IMR-90 (cell line): ENCODE measurements at regions not wholly inside any gene's neighbourhood (a gene's known extent, or its start where the extent isn't known, plus 50 kb on each side); places are given as distances from the start of the nearest gene placed in this dataset.

Source experiments
- ATAC-seq: fragments of 200-7000 bp; cut with Tn5 transposase; 2 replicates; pipeline ENCODE4 v1.9.1; 2020; ENCODE audit warnings: low read depth, mild to moderate bottlenecking, moderate library complexity
- BruUV-seq: library from RNA; stranded (reverse); fragments of 400-500 nt; replicated peaks from 2 replicates; lab custom pipeline; 2021; lab: Mats Ljungman, UMichigan
- CTCF ChIA-PET: fragments of 300-600 bp; formaldehyde crosslinking; extraction: SDS; loops from one replicate; lab custom pipeline; 2021; ENCODE audit warnings: antibody characterized with exemption; lab: Yijun Ruan, JAX
- POLR2A ChIA-PET: fragments of 300-600 bp; sonication (Branson Sonifier 250); formaldehyde crosslinking; loops from one replicate; lab custom pipeline; 2022; ENCODE audit warnings: antibody characterized with exemption; ENCODE audit not compliant: unreplicated experiment; lab: Charles Lee
- DNase-seq: peaks from one replicate; pipeline ENCODE4 v3.0.0; 2013
- H2AFZ ChIP-seq: replicated peaks from 2 replicates; pipeline ENCODE3; 2013; ENCODE audit warnings: low read length, mild to moderate bottlenecking; ENCODE audit not compliant: poor library complexity
- H2AK5ac ChIP-seq: 2 replicates; pipeline ENCODE4 v1.6.1; 2013; ENCODE audit warnings: low read depth, low read length, inconsistent platforms
- H2AK9ac ChIP-seq: replicated peaks from 2 replicates; pipeline ENCODE3; 2013; ENCODE audit warnings: mild to moderate bottlenecking, low read depth, low read length, moderate library complexity; ENCODE audit not compliant: poor library complexity
- H2BK120ac ChIP-seq: 2 replicates; pipeline ENCODE4 v1.6.1; 2013; ENCODE audit warnings: low read depth, low read length, inconsistent platforms
- H2BK15ac ChIP-seq: 3 replicates; pipeline ENCODE4 v1.6.1; 2013; ENCODE audit warnings: low read depth, low read length, inconsistent platforms
- H2BK20ac ChIP-seq: 2 replicates; pipeline ENCODE4 v1.6.1; 2013; ENCODE audit warnings: low read depth, mild to moderate bottlenecking, inconsistent platforms, low read length, moderate library complexity
- H2BK5ac ChIP-seq: 2 replicates; pipeline ENCODE4 v1.6.1; 2013; ENCODE audit warnings: mild to moderate bottlenecking, low read depth, low read length, inconsistent platforms; ENCODE audit not compliant: poor library complexity, severe bottlenecking
- H3K14ac ChIP-seq: replicated peaks from 2 replicates; pipeline ENCODE4 v1.6.1; 2013; ENCODE audit warnings: low read depth, low read length, inconsistent platforms
- H3K18ac ChIP-seq: 2 replicates; pipeline ENCODE4 v1.6.1; 2013; ENCODE audit warnings: low read depth, low read length, control low read depth
- H3K23ac ChIP-seq: 2 replicates; pipeline ENCODE4 v1.6.1; 2013; ENCODE audit warnings: low read depth, low read length, inconsistent platforms
- H3K27ac ChIP-seq: 2 replicates; pipeline ENCODE4 v1.5.1; 2013; ENCODE audit warnings: mild to moderate bottlenecking, control low read depth, low read length; ENCODE audit not compliant: insufficient read depth
- H3K27me3 ChIP-seq: 2 replicates; pipeline ENCODE4 v1.6.1; 2013; ENCODE audit warnings: low read length; ENCODE audit not compliant: control insufficient read depth, insufficient read depth
- H3K36me3 ChIP-seq: 2 replicates; pipeline ENCODE4 v1.6.1; 2013; ENCODE audit warnings: low read length, mixed read lengths; ENCODE audit not compliant: control insufficient read depth, insufficient read depth
- H3K4ac ChIP-seq: 2 replicates; pipeline ENCODE4 v1.6.1; 2013; ENCODE audit warnings: low read depth, low read length, inconsistent platforms
- H3K4me1 ChIP-seq: 2 replicates; pipeline ENCODE4 v1.6.1; 2013; ENCODE audit warnings: low read length, mixed read lengths; ENCODE audit not compliant: control insufficient read depth, insufficient read depth
- H3K4me2 ChIP-seq: 2 replicates; pipeline ENCODE4 v1.6.1; 2013; ENCODE audit warnings: low read depth, mild to moderate bottlenecking, control low read depth, low read length, moderate library complexity
- H3K4me3 ChIP-seq: 2 replicates; pipeline ENCODE4 v1.5.1; 2013; ENCODE audit warnings: low read depth, mild to moderate bottlenecking, control low read depth, low read length, moderate library complexity; ENCODE audit not compliant: insufficient read depth
- H3K56ac ChIP-seq: 2 replicates; pipeline ENCODE4 v1.6.1; 2013; ENCODE audit warnings: low read length, inconsistent platforms; ENCODE audit not compliant: insufficient read depth; ENCODE audit errors: extremely low read depth
- H3K79me1 ChIP-seq, 2 experiments: 2 replicates each; pipeline ENCODE4 v1.6.1; 2013; ENCODE audit warnings: low read length in 2 of 2, inconsistent platforms in 1 of 2, low read depth in 1 of 2
- H3K9ac ChIP-seq: 2 replicates; pipeline ENCODE4 v1.6.1; 2013; ENCODE audit warnings: low read depth, low read length, control low read depth
- H3K9me1 ChIP-seq: 2 replicates; pipeline ENCODE4 v1.6.1; 2013; ENCODE audit warnings: low read length, inconsistent platforms; ENCODE audit not compliant: insufficient read depth
- H3K9me3 ChIP-seq: 2 replicates; pipeline ENCODE4 v1.6.1; 2013; ENCODE audit warnings: low read length; ENCODE audit not compliant: control insufficient read depth, insufficient read depth
- H4K20me1 ChIP-seq: 2 replicates; pipeline ENCODE4 v1.6.1; 2013; ENCODE audit warnings: low read length, inconsistent platforms; ENCODE audit not compliant: insufficient read depth
- H4K5ac ChIP-seq: 2 replicates; pipeline ENCODE4 v1.6.1; 2013; ENCODE audit warnings: mild to moderate bottlenecking, low read depth, low read length, control low read depth
- H4K8ac ChIP-seq, 2 experiments: 2 replicates each; pipeline ENCODE4 v1.6.1; 2013; ENCODE audit warnings: low read depth in 2 of 2, low read length in 2 of 2, control low read depth in 1 of 2, inconsistent platforms in 1 of 2
- H4K91ac ChIP-seq: 2 replicates; pipeline ENCODE4 v1.6.1; 2013; ENCODE audit warnings: low read depth, low read length, inconsistent platforms; ENCODE audit not compliant: insufficient read depth
- BHLHE40 ChIP-seq: fragments of 150-350 bp; IDR thresholded peaks from 2 replicates; pipeline ENCODE4 v1.6.1; 2016; ENCODE audit warnings: mild to moderate bottlenecking, low read depth, low read length
- CEBPB ChIP-seq: IDR thresholded peaks from 2 replicates; pipeline ENCODE4 v1.6.1; 2012; ENCODE audit warnings: low read depth, low read length, improper control_type of control experiment
- RCOR1 ChIP-seq: IDR thresholded peaks from 2 replicates; pipeline ENCODE4 v1.6.1; 2012; ENCODE audit warnings: mild to moderate bottlenecking, low read length, improper control_type of control experiment; ENCODE audit not compliant: insufficient replicate concordance
- dilution Hi-C: fragments of 300-500 bp; cut with HindIII; formaldehyde crosslinking; loops from one replicate; pipeline ENCODE4 v1.14.3; 2018; ENCODE audit warnings: low sequenced_read_pairs; ENCODE audit not compliant: unreplicated experiment
- in situ Hi-C: fragments of 300-500 bp; cut with MboI; formaldehyde crosslinking; loops from 3 replicates; pipeline ENCODE4 v1.14.3; 2019; ENCODE audit warnings: low sequenced_read_pairs, inconsistent platforms, mixed read lengths
- intact Hi-C: fragments of 100-400 bp; cut with micrococcal nuclease; formaldehyde crosslinking; loops from 2 replicates; pipeline ENCODE4 v1.10.0; 2022
- TF ChIP-seq, protein P1 (sequence below): fragments of 150-350 bp; IDR thresholded peaks from 2 replicates; pipeline ENCODE4 v1.6.1; 2017; ENCODE audit warnings: mild to moderate bottlenecking, antibody characterized with exemption, low read length, low read depth

DNA sequence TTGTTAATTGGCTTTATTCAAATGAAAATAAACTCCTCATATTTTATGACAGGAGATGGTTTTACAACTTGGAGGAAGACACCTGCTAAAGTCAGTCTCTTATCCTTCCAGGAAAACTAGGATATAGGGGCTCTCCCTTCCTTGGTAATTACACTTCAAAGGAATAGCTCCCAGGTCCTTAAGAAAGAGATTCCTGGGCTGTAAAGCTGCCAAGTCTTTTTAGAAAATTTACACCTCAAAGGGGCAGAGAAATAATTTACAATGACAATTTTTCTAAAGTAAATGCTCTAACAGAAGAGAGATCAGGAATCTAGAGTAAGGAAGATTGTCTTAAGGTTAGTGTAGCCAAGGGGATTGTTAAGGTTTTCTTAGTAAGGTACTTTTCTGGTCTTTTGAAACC is 1359.0 kb downstream of the OLFM4 start:
- Histone ChIP-seq H3K36me3 (no peaks in the 10 kb centered on the region), H3K27me3 (no peaks in the 10 kb centered on the region), H3K27ac (no peak overlapping the region), H3K9ac (no peak overlapping the region), H4K8ac (no peak overlapping the region), H3K56ac (no peak overlapping the region), H3K4me1 (no peaks in the 10 kb centered on the region), H3K9me1 (no peaks in the 10 kb centered on the region), H2AK9ac (no peak overlapping the region), H3K23ac (no peak overlapping the region), H4K91ac (no peak overlapping the region), H4K5ac (no peak overlapping the region), H3K18ac (no peak overlapping the region), H2BK5ac (no peak overlapping the region), H2AK5ac (no peak overlapping the region), H2BK120ac (no peak overlapping the region), H2AFZ (no peak overlapping the region), H4K20me1 (no peaks in the 10 kb centered on the region), H3K4me2 (no peak overlapping the region), H2BK20ac (no peak overlapping the region), H3K4ac (no peak overlapping the region), H3K4me3 (no peak overlapping the region), H2BK15ac (no peak overlapping the region), H3K14ac (no peak overlapping the region), H3K79me1 (no peaks in the 10 kb centered on the region), H3K9me3 (0 out of 2 replicates have a peak, but pooled peaks cover 2% of the 10 kb centered on the region)
- ChIA-PET POLR2A (no interaction called here), CTCF (no interaction called here)
- no peak for ATAC-seq
- intact Hi-C loops (no loop called here), dilution Hi-C loops (no loop called here), in situ Hi-C loops (no loop called here)
- no peak for DNase-seq
- TF ChIP-seq BHLHE40 (no peak), RCOR1 (no peak), CEBPB (no peak)
- TF ChIP-seq, protein P1, sequence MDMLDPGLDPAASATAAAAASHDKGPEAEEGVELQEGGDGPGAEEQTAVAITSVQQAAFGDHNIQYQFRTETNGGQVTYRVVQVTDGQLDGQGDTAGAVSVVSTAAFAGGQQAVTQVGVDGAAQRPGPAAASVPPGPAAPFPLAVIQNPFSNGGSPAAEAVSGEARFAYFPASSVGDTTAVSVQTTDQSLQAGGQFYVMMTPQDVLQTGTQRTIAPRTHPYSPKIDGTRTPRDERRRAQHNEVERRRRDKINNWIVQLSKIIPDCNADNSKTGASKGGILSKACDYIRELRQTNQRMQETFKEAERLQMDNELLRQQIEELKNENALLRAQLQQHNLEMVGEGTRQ = no peak
- BruUV-seq = no TSS peak
